GM23338 (cell line): ENCODE measurements at regions not wholly inside any gene's neighbourhood (a gene's known extent, or its start where the extent isn't known, plus 50 kb on each side); places are given as distances from the start of the nearest gene placed in this dataset.

ENCODE experiments used
- ATAC-seq: fragments of 200-7000 bp; cut with Tn5 transposase; 3 replicates; pipeline ENCODE4 v1.9.1; 2020
- DNase-seq: peaks from one replicate; pipeline ENCODE4 v3.0.0-alpha.2; 2015; ENCODE audit warnings: low spot score
- H2AFZ ChIP-seq: fragments of 200-600 bp; sonication (generic); 2 replicates; pipeline ENCODE4 v1.8.0; 2016; ENCODE audit warnings: antibody characterized with exemption, mild to moderate bottlenecking, moderate library complexity
- H3F3A ChIP-seq: fragments of 200-600 bp; sonication (generic); replicated peaks from 2 replicates; pipeline ENCODE4 v1.8.0; 2017; ENCODE audit warnings: antibody characterized with exemption, mixed run types, low read depth
- H3K27ac ChIP-seq: fragments of 200-600 bp; sonication (generic); 2 replicates; pipeline ENCODE4 v1.6.1; 2016; ENCODE audit warnings: low read depth
- H3K27me3 ChIP-seq: fragments of 200-600 bp; sonication (generic); 2 replicates; pipeline ENCODE4 v1.8.0; 2016; ENCODE audit warnings: mild to moderate bottlenecking, mixed run types, moderate library complexity; ENCODE audit not compliant: insufficient read depth
- H3K36me3 ChIP-seq: fragments of 200-600 bp; sonication (generic); 2 replicates; pipeline ENCODE4 v1.8.0; 2016; ENCODE audit warnings: mild to moderate bottlenecking; ENCODE audit not compliant: insufficient read depth
- H3K4me1 ChIP-seq: fragments of 200-600 bp; sonication (generic); 2 replicates; pipeline ENCODE4 v1.8.0; 2016; ENCODE audit warnings: mild to moderate bottlenecking, moderate library complexity; ENCODE audit not compliant: insufficient read depth
- H3K4me2 ChIP-seq: fragments of 200-600 bp; sonication (generic); 2 replicates; pipeline ENCODE4 v1.7.1; 2017; ENCODE audit warnings: mixed run types
- H3K4me3 ChIP-seq: fragments of 200-600 bp; sonication (generic); 2 replicates; pipeline ENCODE4 v1.6.1; 2016; ENCODE audit warnings: mixed run types
- H3K79me2 ChIP-seq: fragments of 200-600 bp; sonication (generic); replicated peaks from 2 replicates; pipeline ENCODE4 v1.8.0; 2017; ENCODE audit warnings: mild to moderate bottlenecking; ENCODE audit not compliant: insufficient read depth
- H3K9me2 ChIP-seq: fragments of 200-600 bp; sonication (generic); 2 replicates; pipeline ENCODE4 v1.8.0; 2017; ENCODE audit not compliant: insufficient read depth
- H4K20me1 ChIP-seq: fragments of 200-600 bp; sonication (generic); replicated peaks from 2 replicates; pipeline ENCODE4 v1.8.0; 2017; ENCODE audit warnings: mild to moderate bottlenecking; ENCODE audit not compliant: insufficient read depth
- H3K27ac Mint-ChIP-seq: 2 replicates; pipeline ENCODE4 v1.8.0; 2020; ENCODE audit warnings: inconsistent platforms, mild to moderate bottlenecking, moderate library complexity, mixed read lengths
- H3K27me3 Mint-ChIP-seq: 3 replicates; pipeline ENCODE4 v1.8.0; 2022; ENCODE audit warnings: low read depth, mild to moderate bottlenecking, moderate library complexity, mixed read lengths, inconsistent platforms; ENCODE audit not compliant: insufficient read depth, poor library complexity
- H3K36me3 Mint-ChIP-seq: 3 replicates; pipeline ENCODE4 v1.8.0; 2021; ENCODE audit warnings: low read depth, mild to moderate bottlenecking, inconsistent platforms, moderate library complexity, mixed read lengths
- H3K4me1 Mint-ChIP-seq: 3 replicates; pipeline ENCODE4 v1.8.0; 2020; ENCODE audit warnings: mild to moderate bottlenecking, inconsistent platforms, mixed read lengths
- H3K4me3 Mint-ChIP-seq: 3 replicates; pipeline ENCODE4 v1.8.0; 2021; ENCODE audit warnings: moderate library complexity, mild to moderate bottlenecking, inconsistent platforms, mixed read lengths
- H3K9me3 Mint-ChIP-seq: 3 replicates; pipeline ENCODE4 v1.8.0; 2020; ENCODE audit warnings: moderate library complexity, mild to moderate bottlenecking, inconsistent platforms, mixed read lengths
- EZH2 ChIP-seq: fragments of 200-600 bp; sonication (generic); IDR thresholded peaks from one replicate; pipeline ENCODE4 v1.8.0; 2017; ENCODE audit warnings: antibody characterized with exemption, mild to moderate bottlenecking, low read depth; ENCODE audit not compliant: unreplicated experiment
- EZH2phosphoT487 ChIP-seq: fragments of 200-600 bp; sonication (generic); IDR thresholded peaks from one replicate; pipeline ENCODE4 v1.8.1; 2018; ENCODE audit warnings: antibody characterized with exemption; ENCODE audit not compliant: unreplicated experiment
- JUNB ChIP-seq: IDR thresholded peaks from one replicate; pipeline ENCODE4 v1.6.1; 2016; ENCODE audit warnings: antibody characterized with exemption; ENCODE audit not compliant: unreplicated experiment
- NANOG ChIP-seq: IDR thresholded peaks from 2 replicates; pipeline ENCODE4 v1.6.1; 2016; ENCODE audit warnings: antibody characterized with exemption, borderline replicate concordance
- POLR2AphosphoS5 ChIP-seq: IDR thresholded peaks from 2 replicates; pipeline ENCODE4 v1.6.1; 2016; ENCODE audit warnings: antibody characterized with exemption, low read depth
- STAT1 ChIP-seq: IDR thresholded peaks from one replicate; pipeline ENCODE4 v1.6.1; 2016; ENCODE audit warnings: antibody characterized with exemption; ENCODE audit not compliant: unreplicated experiment
- ZNF114 ChIP-seq: fragments of 250-450 bp; sonication (Bioruptor Pico); IDR thresholded peaks from 2 replicates; pipeline ENCODE4 v1.5.0; 2020; ENCODE audit warnings: mild to moderate bottlenecking, moderate library complexity
- ZNF331 ChIP-seq: fragments of 250-450 bp; sonication (Bioruptor Pico); IDR thresholded peaks from 2 replicates; pipeline ENCODE4 v1.5.0; 2020; ENCODE audit warnings: low read depth, mild to moderate bottlenecking, moderate library complexity
- TF ChIP-seq, protein P1 (sequence below): fragments of 250-450 bp; sonication (Bioruptor Pico); IDR thresholded peaks from 2 replicates; pipeline ENCODE4 v1.5.0; 2020; ENCODE audit warnings: mild to moderate bottlenecking, moderate library complexity
- TF ChIP-seq, protein P2 (sequence below), 2 experiments: fragments of 200-600 bp in 1 of 2; sonication (generic) in 1 of 2; conservative IDR thresholded peaks; 2 replicates each; pipeline versions ENCODE4 v1.5.1 to v1.6.1; 2016 to 2017; ENCODE audit warnings: antibody characterized with exemption in 2 of 2, low read depth in 2 of 2, mild to moderate bottlenecking in 2 of 2, moderate library complexity in 1 of 2
- TF ChIP-seq, protein P3 (sequence below): IDR thresholded peaks from one replicate; pipeline ENCODE4 v1.6.1; 2018; ENCODE audit warnings: antibody characterized with exemption; ENCODE audit not compliant: unreplicated experiment

DNA sequence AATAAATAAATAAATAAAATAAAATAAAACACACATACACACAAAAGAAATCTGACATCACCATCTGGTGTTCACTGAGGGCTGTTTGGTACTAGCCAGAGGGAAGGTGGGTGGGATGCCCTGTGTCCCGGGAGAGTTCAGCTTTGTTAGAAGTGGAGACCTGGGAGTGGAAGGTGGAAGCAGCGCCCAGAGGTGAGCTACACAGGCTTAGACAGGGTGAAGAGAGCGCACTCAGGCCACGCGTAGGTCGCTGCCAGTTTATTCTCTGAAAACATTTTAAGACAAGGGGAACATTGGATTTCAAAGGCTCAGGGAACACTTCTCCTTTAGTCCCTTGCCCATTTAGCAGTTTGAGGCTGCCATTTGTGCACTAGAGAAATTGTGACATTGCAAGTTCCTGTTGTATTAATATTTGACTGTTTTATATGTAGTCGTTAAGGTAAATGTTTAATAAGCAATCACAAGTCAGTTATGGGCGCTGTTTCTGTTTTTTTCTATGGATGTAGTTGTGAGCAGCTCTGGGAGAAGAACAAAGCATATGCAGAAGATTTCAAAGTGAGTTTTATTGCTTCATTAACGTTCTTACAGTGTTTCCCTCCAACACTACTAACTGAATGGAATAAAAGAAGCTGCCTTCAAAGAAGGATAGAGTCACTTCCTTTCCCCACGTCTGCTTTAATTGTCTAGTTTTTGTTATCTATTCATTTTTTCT lies 405.5 kb upstream of the NR3C2 start (continued):
- TF ChIP-seq, protein P1, sequence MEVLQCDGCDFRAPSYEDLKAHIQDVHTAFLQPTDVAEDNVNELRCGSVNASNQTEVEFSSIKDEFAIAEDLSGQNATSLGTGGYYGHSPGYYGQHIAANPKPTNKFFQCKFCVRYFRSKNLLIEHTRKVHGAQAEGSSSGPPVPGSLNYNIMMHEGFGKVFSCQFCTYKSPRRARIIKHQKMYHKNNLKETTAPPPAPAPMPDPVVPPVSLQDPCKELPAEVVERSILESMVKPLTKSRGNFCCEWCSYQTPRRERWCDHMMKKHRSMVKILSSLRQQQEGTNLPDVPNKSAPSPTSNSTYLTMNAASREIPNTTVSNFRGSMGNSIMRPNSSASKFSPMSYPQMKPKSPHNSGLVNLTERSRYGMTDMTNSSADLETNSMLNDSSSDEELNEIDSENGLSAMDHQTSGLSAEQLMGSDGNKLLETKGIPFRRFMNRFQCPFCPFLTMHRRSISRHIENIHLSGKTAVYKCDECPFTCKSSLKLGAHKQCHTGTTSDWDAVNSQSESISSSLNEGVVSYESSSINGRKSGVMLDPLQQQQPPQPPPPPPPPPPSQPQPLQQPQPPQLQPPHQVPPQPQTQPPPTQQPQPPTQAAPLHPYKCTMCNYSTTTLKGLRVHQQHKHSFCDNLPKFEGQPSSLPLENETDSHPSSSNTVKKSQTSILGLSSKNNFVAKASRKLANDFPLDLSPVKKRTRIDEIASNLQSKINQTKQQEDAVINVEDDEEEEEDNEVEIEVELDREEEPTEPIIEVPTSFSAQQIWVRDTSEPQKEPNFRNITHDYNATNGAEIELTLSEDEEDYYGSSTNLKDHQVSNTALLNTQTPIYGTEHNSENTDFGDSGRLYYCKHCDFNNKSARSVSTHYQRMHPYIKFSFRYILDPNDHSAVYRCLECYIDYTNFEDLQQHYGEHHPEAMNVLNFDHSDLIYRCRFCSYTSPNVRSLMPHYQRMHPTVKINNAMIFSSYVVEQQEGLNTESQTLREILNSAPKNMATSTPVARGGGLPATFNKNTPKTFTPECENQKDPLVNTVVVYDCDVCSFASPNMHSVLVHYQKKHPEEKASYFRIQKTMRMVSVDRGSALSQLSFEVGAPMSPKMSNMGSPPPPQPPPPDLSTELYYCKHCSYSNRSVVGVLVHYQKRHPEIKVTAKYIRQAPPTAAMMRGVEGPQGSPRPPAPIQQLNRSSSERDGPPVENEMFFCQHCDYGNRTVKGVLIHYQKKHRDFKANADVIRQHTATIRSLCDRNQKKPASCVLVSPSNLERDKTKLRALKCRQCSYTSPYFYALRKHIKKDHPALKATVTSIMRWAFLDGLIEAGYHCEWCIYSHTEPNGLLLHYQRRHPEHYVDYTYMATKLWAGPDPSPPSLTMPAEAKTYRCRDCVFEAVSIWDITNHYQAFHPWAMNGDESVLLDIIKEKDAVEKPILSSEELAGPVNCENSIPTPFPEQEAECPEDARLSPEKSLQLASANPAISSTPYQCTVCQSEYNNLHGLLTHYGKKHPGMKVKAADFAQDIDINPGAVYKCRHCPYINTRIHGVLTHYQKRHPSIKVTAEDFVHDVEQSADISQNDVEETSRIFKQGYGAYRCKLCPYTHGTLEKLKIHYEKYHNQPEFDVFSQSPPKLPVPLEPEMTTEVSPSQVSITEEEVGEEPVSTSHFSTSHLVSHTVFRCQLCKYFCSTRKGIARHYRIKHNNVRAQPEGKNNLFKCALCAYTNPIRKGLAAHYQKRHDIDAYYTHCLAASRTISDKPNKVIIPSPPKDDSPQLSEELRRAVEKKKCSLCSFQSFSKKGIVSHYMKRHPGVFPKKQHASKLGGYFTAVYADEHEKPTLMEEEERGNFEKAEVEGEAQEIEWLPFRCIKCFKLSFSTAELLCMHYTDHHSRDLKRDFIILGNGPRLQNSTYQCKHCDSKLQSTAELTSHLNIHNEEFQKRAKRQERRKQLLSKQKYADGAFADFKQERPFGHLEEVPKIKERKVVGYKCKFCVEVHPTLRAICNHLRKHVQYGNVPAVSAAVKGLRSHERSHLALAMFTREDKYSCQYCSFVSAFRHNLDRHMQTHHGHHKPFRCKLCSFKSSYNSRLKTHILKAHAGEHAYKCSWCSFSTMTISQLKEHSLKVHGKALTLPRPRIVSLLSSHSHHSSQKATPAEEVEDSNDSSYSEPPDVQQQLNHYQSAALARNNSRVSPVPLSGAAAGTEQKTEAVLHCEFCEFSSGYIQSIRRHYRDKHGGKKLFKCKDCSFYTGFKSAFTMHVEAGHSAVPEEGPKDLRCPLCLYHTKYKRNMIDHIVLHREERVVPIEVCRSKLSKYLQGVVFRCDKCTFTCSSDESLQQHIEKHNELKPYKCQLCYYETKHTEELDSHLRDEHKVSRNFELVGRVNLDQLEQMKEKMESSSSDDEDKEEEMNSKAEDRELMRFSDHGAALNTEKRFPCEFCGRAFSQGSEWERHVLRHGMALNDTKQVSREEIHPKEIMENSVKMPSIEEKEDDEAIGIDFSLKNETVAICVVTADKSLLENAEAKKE (CRISPR knock-in tag), result no peak
- TF ChIP-seq EZH2phosphoT487 (no peak), POLR2AphosphoS5 (no peak), EZH2 (no peak), ZNF331 (CRISPR knock-in tag) (no peak)

DNA sequence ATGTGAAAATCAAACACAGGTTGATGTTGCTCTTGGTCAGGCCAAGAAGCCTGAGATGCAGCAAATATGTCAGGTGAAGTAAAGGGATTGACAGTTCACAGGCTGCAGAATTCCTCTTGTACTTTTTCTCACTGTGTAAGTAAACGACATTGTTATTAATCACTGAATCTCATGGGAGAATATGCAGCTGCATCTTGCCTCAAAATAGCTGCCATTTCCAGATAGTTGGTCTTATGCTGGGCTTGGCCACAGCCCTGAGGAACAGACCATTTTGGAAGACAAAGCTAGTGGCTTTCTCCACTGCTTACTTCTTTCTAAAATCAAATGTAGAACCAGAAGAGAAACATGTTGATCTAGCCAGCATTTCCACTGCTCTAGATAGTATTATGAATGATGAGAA lies 403.4 kb upstream of the NR3C2 start:
- no peak for ATAC-seq
- H3K4me1 Mint-ChIP-seq, result peaks cover 15% of the 10 kb centered on the region
- no peaks in the 10 kb centered on the region for H3K27me3 Mint-ChIP-seq
- Histone ChIP-seq H3K4me1 (peaks cover 15% of the 10 kb centered on the region; the same call in 1 of the 2 replicates), H3K27ac (0 out of 2 replicates have a peak overlapping the region, but pooled peaks have one; percentile 47), H3K36me3 (no peaks in the 10 kb centered on the region), H3K79me2 (no peaks in the 10 kb centered on the region), H3K27me3 (no peaks in the 10 kb centered on the region), H3K4me2 (no peak overlapping the region), H3F3A (no peaks in the 10 kb centered on the region), H3K4me3 (no peak overlapping the region), H2AFZ (0 out of 2 replicates have a peak overlapping the region, but pooled peaks have one; percentile 70), H3K9me2 (no peaks in the 10 kb centered on the region), H4K20me1 (no peaks in the 10 kb centered on the region)
- H3K27ac Mint-ChIP-seq, result no peak overlapping the region
- H3K36me3 Mint-ChIP-seq, result no peaks in the 10 kb centered on the region
- DNase-seq, result no peak
- no peak overlapping the region for H3K4me3 Mint-ChIP-seq
- H3K9me3 Mint-ChIP-seq, result no peaks in the 10 kb centered on the region
- TF ChIP-seq, protein P2, sequence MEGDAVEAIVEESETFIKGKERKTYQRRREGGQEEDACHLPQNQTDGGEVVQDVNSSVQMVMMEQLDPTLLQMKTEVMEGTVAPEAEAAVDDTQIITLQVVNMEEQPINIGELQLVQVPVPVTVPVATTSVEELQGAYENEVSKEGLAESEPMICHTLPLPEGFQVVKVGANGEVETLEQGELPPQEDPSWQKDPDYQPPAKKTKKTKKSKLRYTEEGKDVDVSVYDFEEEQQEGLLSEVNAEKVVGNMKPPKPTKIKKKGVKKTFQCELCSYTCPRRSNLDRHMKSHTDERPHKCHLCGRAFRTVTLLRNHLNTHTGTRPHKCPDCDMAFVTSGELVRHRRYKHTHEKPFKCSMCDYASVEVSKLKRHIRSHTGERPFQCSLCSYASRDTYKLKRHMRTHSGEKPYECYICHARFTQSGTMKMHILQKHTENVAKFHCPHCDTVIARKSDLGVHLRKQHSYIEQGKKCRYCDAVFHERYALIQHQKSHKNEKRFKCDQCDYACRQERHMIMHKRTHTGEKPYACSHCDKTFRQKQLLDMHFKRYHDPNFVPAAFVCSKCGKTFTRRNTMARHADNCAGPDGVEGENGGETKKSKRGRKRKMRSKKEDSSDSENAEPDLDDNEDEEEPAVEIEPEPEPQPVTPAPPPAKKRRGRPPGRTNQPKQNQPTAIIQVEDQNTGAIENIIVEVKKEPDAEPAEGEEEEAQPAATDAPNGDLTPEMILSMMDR (conservative IDR thresholded peaks at IDR 0.05; ENCODE audit: low read depth in 2 of 2), result no peak
- TF ChIP-seq STAT1 (no peak), EZH2phosphoT487 (no peak), JUNB (no peak), ZNF331 (CRISPR knock-in tag) (no peak), NANOG (no peak), ZNF114 (CRISPR knock-in tag) (no peak), EZH2 (no peak), POLR2AphosphoS5 (no peak)
- TF ChIP-seq, protein P3, sequence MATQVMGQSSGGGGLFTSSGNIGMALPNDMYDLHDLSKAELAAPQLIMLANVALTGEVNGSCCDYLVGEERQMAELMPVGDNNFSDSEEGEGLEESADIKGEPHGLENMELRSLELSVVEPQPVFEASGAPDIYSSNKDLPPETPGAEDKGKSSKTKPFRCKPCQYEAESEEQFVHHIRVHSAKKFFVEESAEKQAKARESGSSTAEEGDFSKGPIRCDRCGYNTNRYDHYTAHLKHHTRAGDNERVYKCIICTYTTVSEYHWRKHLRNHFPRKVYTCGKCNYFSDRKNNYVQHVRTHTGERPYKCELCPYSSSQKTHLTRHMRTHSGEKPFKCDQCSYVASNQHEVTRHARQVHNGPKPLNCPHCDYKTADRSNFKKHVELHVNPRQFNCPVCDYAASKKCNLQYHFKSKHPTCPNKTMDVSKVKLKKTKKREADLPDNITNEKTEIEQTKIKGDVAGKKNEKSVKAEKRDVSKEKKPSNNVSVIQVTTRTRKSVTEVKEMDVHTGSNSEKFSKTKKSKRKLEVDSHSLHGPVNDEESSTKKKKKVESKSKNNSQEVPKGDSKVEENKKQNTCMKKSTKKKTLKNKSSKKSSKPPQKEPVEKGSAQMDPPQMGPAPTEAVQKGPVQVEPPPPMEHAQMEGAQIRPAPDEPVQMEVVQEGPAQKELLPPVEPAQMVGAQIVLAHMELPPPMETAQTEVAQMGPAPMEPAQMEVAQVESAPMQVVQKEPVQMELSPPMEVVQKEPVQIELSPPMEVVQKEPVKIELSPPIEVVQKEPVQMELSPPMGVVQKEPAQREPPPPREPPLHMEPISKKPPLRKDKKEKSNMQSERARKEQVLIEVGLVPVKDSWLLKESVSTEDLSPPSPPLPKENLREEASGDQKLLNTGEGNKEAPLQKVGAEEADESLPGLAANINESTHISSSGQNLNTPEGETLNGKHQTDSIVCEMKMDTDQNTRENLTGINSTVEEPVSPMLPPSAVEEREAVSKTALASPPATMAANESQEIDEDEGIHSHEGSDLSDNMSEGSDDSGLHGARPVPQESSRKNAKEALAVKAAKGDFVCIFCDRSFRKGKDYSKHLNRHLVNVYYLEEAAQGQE, result no peak
